SK-N-SH (cell line): ENCODE measurements at regions not wholly inside any gene's neighbourhood (a gene's known extent, or its start where the extent isn't known, plus 50 kb on each side); places are given as distances from the start of the nearest gene placed in this dataset.

Experiments
- CTCF ChIA-PET: fragments of 300-600, 350-600 bp; formaldehyde crosslinking; extraction: SDS; loops from one replicate; lab custom pipeline; 2021; lab: Yijun Ruan, JAX
- POLR2A ChIA-PET: fragments of 350-600 bp; sonication (Branson Sonifier 250); formaldehyde crosslinking; extraction: SDS; loops from one replicate; lab custom pipeline; 2020; ENCODE audit warnings: antibody characterized with exemption, inconsistent platforms; lab: Yijun Ruan, JAX
- DNase-seq: peaks from one replicate; pipeline ENCODE4 v3.0.0; 2012
- H2AFZ ChIP-seq: fragments of 200-600 bp; sonication (generic); 2 replicates; pipeline ENCODE4 v1.8.1; 2016; ENCODE audit warnings: antibody characterized with exemption, mild to moderate bottlenecking, low read depth
- H3F3A ChIP-seq: fragments of 200-600 bp; sonication (generic); replicated peaks from 2 replicates; pipeline ENCODE3; 2016; ENCODE audit warnings: antibody characterized with exemption, mild to moderate bottlenecking; ENCODE audit not compliant: insufficient read depth
- H3K27ac ChIP-seq, 2 experiments: fragments of 200-500 bp in 1 of 2; fragments of 200-600 bp in 1 of 2; sonication (Bioruptor generic) in 1 of 2; sonication (generic), shearing (Covaris generic) in 1 of 2; 2 replicates each; pipeline versions ENCODE4 v1.5.1 to v1.6.1; 2014 to 2016; ENCODE audit warnings: low read depth in 2 of 2, inconsistent platforms in 1 of 2, low read length in 1 of 2, mild to moderate bottlenecking in 1 of 2, mixed read lengths in 1 of 2
- H3K27me3 ChIP-seq: fragments of 200-600 bp; sonication (generic), shearing (Covaris generic); 2 replicates; pipeline ENCODE4 v1.6.1; 2016; ENCODE audit warnings: mixed run types; ENCODE audit not compliant: insufficient read depth
- H3K36me3 ChIP-seq, 2 experiments: fragments of 200-500 bp in 1 of 2; fragments of 200-600 bp in 1 of 2; sonication (Bioruptor generic) in 1 of 2; sonication (generic) in 1 of 2; replicated peaks in 1 of 2; 2 replicates each; pipeline versions ENCODE3 to v1.5.1; 2014 to 2016; ENCODE audit warnings: low read length in 1 of 2, mild to moderate bottlenecking in 1 of 2; ENCODE audit not compliant: insufficient read depth in 2 of 2, control insufficient read depth in 1 of 2
- H3K4me1 ChIP-seq, 2 experiments: fragments of 200-500 bp in 1 of 2; fragments of 200-600 bp in 1 of 2; sonication (Bioruptor generic) in 1 of 2; sonication (generic), shearing (Covaris generic) in 1 of 2; 2 replicates each; pipeline versions ENCODE4 v1.5.1 to v1.6.1; 2014 to 2016; ENCODE audit warnings: low read depth in 1 of 2, low read length in 1 of 2, mixed run types in 1 of 2; ENCODE audit not compliant: insufficient read depth in 2 of 2, control insufficient read depth in 1 of 2
- H3K4me2 ChIP-seq: fragments of 200-600 bp; sonication (generic), shearing (Covaris generic); 2 replicates; pipeline ENCODE4 v1.6.1; 2017; ENCODE audit warnings: mixed run types
- H3K4me3 ChIP-seq, 2 experiments: fragments of 200-500 bp in 1 of 2; fragments of 200-600 bp in 1 of 2; sonication (Bioruptor generic) in 1 of 2; sonication (generic), shearing (Covaris generic) in 1 of 2; 2 replicates each; pipeline versions ENCODE4 v1.5.1 to v1.8.1; 2014 to 2016; ENCODE audit warnings: low read depth in 2 of 2, inconsistent platforms in 1 of 2, low read length in 1 of 2, mild to moderate bottlenecking in 1 of 2, mixed read lengths in 1 of 2, moderate library complexity in 1 of 2
- H3K79me2 ChIP-seq: fragments of 200-600 bp; sonication (generic); 2 replicates; pipeline ENCODE4 v1.8.1; 2017; ENCODE audit warnings: mild to moderate bottlenecking; ENCODE audit not compliant: insufficient read depth
- H3K9ac ChIP-seq: fragments of 200-600 bp; sonication (generic); 2 replicates; pipeline ENCODE4 v1.6.1; 2017; ENCODE audit warnings: mixed run types
- H3K9me2 ChIP-seq: fragments of 200-600 bp; sonication (generic); 2 replicates; pipeline ENCODE4 v1.6.1; 2017; ENCODE audit warnings: mixed run types
- H3K9me3 ChIP-seq: fragments of 200-600 bp; sonication (generic); 2 replicates; pipeline ENCODE4 v1.6.1; 2017; ENCODE audit warnings: mixed run types, mild to moderate bottlenecking, moderate library complexity
- H4K20me1 ChIP-seq: fragments of 200-600 bp; sonication (generic); 2 replicates; pipeline ENCODE4 v1.6.1; 2017; ENCODE audit warnings: mild to moderate bottlenecking, mixed run types; ENCODE audit not compliant: insufficient read depth
- ELF1 ChIP-seq: IDR thresholded peaks from 2 replicates; pipeline ENCODE4 v1.4.0; 2012
- FOXM1 ChIP-seq: IDR thresholded peaks from 2 replicates; pipeline ENCODE4 v1.4.0; 2012; ENCODE audit warnings: low read depth, mild to moderate bottlenecking
- GATA2 ChIP-seq: sonication (generic); formaldehyde crosslinking; IDR thresholded peaks from 2 replicates; pipeline ENCODE4 v1.5.0; 2020; ENCODE audit warnings: mild to moderate bottlenecking, missing genetic modification reagents
- MEF2A ChIP-seq: IDR thresholded peaks from 2 replicates; pipeline ENCODE4 v1.4.0; 2012; ENCODE audit warnings: low read depth, borderline replicate concordance
- MXI1 ChIP-seq: IDR thresholded peaks from 2 replicates; pipeline ENCODE4 v1.6.1; 2012; ENCODE audit warnings: mild to moderate bottlenecking, low read depth, low read length, improper control_type of control experiment
- RAD21 ChIP-seq: IDR thresholded peaks from 2 replicates; pipeline ENCODE4 v1.6.1; 2012; ENCODE audit warnings: mild to moderate bottlenecking, low read length
- RFX5 ChIP-seq: IDR thresholded peaks from 2 replicates; pipeline ENCODE4 v1.6.1; 2012; ENCODE audit warnings: mild to moderate bottlenecking, improper control_type of control experiment, low read length
- SIN3A ChIP-seq: IDR thresholded peaks from 2 replicates; pipeline ENCODE4 v1.6.1; 2012; ENCODE audit warnings: low read depth, mild to moderate bottlenecking, low read length, moderate library complexity, borderline replicate concordance
- TCF12 ChIP-seq: IDR thresholded peaks from 2 replicates; pipeline ENCODE4 v1.4.0; 2012
- TEAD4 ChIP-seq: IDR thresholded peaks from 2 replicates; pipeline ENCODE4 v1.4.0; 2012; ENCODE audit warnings: mild to moderate bottlenecking, borderline replicate concordance; ENCODE audit not compliant: insufficient read depth
- WGBS: methylation state at CpG from one replicate; pipeline ENCODE4 v1.1.6; 2017; ENCODE audit warnings: low lambda C conversion rate; 5-methylcytosine and 5-hydroxymethylcytosine counted together
- TF ChIP-seq, protein P1 (sequence below): fragments of 200-600 bp; sonication (generic); IDR thresholded peaks from 2 replicates; pipeline ENCODE4 v1.6.1; 2017; ENCODE audit warnings: antibody characterized with exemption, mild to moderate bottlenecking, moderate library complexity
- TF ChIP-seq, protein P2 (sequence below): IDR thresholded peaks from 2 replicates; pipeline ENCODE4; 2012
- TF ChIP-seq, protein P3 (sequence below): IDR thresholded peaks from 2 replicates; pipeline ENCODE4 v1.6.1; 2012; ENCODE audit warnings: mild to moderate bottlenecking, low read depth, low read length, moderate library complexity

DNA sequence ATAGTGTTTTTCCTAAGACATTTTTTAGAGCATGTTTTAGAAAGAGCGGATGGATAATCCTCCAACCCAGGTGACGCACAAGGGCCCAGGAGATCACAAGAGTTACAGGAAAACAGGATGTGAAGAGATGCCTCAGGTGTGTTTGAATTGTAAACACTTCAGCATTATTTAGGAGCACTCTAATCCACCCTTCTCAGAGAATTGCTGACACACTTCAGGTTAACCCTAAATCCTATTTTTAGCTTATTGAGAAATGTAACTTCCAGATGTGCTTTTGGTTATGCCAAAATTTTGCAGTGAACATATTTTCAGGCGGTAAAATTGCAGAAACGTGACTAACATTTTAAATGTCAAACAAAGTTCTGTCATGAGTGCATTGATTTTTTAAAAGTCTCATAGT is 755.4 kb upstream of the CTNND2 start:
- H3K36me3 ChIP-seq = no peaks in the 10 kb centered on the region
- ChIA-PET POLR2A (no interaction called here), CTCF (no interaction called here)
- no peaks in the 10 kb centered on the region for H3K9me2 ChIP-seq
- no peaks in the 10 kb centered on the region for H4K20me1 ChIP-seq
- no peaks in the 10 kb centered on the region for H3K27me3 ChIP-seq
- H3K4me1 ChIP-seq = no peaks in the 10 kb centered on the region
- no peak overlapping the region for H3K27ac ChIP-seq
- no peak overlapping the region for H3K4me2 ChIP-seq
- no peak overlapping the region for H3K9ac ChIP-seq
- H3F3A ChIP-seq = no peaks in the 10 kb centered on the region
- no peaks in the 10 kb centered on the region for H3K79me2 ChIP-seq
- DNase-seq = no peak
- no peak overlapping the region for H2AFZ ChIP-seq
- H3K4me3 ChIP-seq = no peak overlapping the region
- WGBS = 9% methylated on average over 4 of the region's 4 CpGs
- TF ChIP-seq, protein P1, sequence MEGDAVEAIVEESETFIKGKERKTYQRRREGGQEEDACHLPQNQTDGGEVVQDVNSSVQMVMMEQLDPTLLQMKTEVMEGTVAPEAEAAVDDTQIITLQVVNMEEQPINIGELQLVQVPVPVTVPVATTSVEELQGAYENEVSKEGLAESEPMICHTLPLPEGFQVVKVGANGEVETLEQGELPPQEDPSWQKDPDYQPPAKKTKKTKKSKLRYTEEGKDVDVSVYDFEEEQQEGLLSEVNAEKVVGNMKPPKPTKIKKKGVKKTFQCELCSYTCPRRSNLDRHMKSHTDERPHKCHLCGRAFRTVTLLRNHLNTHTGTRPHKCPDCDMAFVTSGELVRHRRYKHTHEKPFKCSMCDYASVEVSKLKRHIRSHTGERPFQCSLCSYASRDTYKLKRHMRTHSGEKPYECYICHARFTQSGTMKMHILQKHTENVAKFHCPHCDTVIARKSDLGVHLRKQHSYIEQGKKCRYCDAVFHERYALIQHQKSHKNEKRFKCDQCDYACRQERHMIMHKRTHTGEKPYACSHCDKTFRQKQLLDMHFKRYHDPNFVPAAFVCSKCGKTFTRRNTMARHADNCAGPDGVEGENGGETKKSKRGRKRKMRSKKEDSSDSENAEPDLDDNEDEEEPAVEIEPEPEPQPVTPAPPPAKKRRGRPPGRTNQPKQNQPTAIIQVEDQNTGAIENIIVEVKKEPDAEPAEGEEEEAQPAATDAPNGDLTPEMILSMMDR = no peak
- TF ChIP-seq TCF12 (no peak), ELF1 (no peak), MXI1 (no peak), MEF2A (no peak), TEAD4 (no peak), SIN3A (no peak), RAD21 (no peak), FOXM1 (no peak), GATA2 (CRISPR knock-in tag) (no peak), RFX5 (no peak)
- TF ChIP-seq, protein P2, sequence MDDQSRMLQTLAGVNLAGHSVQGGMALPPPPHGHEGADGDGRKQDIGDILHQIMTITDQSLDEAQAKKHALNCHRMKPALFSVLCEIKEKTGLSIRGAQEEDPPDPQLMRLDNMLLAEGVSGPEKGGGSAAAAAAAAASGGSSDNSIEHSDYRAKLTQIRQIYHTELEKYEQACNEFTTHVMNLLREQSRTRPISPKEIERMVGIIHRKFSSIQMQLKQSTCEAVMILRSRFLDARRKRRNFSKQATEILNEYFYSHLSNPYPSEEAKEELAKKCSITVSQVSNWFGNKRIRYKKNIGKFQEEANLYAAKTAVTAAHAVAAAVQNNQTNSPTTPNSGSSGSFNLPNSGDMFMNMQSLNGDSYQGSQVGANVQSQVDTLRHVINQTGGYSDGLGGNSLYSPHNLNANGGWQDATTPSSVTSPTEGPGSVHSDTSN = no peak
- TF ChIP-seq, protein P3, sequence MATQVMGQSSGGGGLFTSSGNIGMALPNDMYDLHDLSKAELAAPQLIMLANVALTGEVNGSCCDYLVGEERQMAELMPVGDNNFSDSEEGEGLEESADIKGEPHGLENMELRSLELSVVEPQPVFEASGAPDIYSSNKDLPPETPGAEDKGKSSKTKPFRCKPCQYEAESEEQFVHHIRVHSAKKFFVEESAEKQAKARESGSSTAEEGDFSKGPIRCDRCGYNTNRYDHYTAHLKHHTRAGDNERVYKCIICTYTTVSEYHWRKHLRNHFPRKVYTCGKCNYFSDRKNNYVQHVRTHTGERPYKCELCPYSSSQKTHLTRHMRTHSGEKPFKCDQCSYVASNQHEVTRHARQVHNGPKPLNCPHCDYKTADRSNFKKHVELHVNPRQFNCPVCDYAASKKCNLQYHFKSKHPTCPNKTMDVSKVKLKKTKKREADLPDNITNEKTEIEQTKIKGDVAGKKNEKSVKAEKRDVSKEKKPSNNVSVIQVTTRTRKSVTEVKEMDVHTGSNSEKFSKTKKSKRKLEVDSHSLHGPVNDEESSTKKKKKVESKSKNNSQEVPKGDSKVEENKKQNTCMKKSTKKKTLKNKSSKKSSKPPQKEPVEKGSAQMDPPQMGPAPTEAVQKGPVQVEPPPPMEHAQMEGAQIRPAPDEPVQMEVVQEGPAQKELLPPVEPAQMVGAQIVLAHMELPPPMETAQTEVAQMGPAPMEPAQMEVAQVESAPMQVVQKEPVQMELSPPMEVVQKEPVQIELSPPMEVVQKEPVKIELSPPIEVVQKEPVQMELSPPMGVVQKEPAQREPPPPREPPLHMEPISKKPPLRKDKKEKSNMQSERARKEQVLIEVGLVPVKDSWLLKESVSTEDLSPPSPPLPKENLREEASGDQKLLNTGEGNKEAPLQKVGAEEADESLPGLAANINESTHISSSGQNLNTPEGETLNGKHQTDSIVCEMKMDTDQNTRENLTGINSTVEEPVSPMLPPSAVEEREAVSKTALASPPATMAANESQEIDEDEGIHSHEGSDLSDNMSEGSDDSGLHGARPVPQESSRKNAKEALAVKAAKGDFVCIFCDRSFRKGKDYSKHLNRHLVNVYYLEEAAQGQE = no peak
- no peaks in the 10 kb centered on the region for H3K9me3 ChIP-seq
